HG03159 (cell line): ENCODE measurements at regions not wholly inside any gene's neighbourhood (a gene's known extent, or its start where the extent isn't known, plus 50 kb on each side); places are given as distances from the start of the nearest gene placed in this dataset.

ENCODE experiments used
- ATAC-seq: cut with Tn5 transposase; IDR thresholded peaks from one replicate; pipeline ENCODE4 v1.9.1; 2021; ENCODE audit warnings: mild to moderate bottlenecking, moderate library complexity; ENCODE audit not compliant: unreplicated experiment

DNA sequence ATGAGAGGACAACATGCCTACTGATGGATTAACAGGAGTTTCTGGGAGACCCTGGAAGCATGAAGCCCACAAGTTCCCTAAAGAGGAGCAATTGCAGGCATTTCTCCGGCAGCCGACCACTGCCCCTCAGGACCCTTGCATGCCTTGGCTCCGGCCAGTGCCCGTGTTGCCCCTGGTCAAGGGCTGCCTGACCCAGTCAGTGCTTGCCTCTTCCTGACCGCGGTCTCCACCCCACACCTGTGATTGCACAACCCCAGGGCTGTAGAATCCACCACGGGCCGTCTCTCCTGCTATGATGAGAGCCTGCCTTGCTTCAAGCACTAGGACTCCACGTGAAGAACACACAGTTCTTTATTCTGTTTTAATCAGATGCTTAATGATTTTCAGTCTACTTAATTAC is 127.5 kb downstream of the GLI2 start:
- ATAC-seq: no peak

GRCh38 chr2:120863661-120864320 is 128.1 kb downstream of the GLI2 start:
- ATAC-seq: no peak

DNA sequence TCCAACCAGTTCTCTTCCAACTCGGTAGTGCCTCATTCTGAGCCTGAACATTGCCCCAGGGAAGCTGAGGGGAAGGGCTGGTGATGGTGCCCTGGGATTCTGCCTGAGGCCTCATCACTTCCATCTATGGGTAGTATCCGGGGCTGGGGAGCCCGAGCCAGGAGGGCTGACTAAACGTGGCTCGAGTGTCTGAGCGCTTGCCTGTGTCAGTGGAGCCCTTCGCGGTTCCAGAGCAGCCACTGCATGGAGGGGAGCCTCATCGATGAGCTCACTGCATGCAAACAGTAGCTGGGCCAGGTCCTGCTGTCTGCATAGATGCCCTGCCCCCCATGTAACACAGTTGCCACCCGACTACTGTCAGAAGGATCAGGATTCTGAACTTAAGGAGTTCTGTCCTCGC is 129.3 kb downstream of the GLI2 start:
- ATAC-seq: no peak

GRCh38 chr2:120865656-120866055 is 130.0 kb downstream of the GLI2 start:
- no peak for ATAC-seq

- ATAC-seq: no peak
Measured at GRCh38 chr2:120866071-120866470, 130.4 kb downstream of the GLI2 start.

DNA sequence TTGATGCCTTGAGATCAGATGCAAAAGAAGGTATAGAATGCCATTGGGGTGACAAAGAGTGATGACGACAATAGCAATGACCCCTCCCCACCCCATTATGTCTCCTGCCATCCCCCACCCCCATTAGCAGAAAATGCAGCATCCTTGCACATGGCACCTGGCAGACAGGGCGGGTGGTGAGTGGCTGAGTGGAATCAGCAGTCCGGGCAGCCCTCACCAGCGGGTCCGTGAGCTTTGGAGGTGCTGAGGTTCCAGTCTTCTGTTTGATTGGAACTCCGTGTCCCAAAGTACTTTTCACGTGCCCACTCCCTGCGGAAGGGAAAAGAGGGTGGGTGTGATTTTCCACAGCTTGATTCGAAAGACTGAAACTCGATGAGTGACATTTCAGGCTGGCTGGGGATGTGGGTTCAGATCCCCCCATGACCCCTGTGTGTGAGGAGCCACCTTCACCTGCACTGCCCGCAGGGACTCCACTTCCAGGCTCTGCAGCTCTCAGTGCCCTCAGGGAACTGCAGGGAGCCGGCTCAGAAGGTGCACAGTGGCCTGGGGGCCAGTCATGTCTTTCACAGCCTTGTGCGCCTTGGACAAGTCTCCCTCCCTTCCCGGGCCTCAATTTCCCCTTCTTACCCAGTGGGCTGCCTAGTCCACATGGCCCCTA is 130.9 kb downstream of the GLI2 start:
- no peak for ATAC-seq

DNA sequence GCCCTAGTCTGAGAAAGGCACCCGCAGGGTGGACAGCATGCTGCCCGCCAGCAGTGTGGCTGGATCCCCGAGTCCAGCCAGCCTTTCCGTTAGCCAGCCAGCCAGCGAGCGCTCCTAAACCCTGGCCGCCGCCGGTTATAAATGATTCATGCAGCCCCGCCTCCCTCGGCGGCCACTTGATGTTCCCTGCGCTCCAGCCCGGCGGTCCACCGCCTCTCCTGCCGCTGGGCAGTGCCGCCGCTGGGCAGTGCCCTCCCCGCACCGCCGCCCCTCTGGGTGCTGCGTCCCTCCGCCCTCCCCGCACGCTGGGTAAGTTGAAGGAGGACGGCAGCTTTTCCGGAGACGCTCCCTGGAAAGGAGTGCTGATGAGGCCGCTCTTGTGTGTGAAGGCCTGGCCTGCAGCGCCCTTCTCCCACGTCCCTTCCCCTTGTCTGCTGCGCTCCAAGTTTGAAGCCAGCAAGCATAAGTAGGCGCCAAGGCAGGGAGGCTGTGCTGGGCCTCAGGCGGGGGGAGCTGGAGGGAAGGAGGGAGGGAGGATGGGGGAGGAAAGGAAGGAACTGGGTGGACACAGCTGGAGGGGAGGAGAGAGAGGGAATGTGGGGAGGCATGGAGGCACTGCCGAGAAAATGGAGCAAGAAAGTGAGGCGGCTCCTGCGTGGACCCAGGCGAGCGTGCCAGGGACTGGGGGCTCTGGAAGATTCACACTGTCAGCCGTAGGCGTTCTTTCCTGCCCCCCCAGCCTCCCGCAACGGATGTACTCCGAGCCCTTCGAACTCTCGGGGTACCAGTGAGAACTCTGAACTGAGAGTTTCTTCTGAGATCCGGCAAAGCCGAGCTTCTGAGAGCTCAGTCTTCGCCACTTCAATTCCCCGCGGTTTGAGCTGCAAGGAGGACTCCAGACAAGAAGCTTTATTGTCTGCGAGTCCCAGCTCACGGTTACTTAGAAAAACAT is 131.9 kb downstream of the GLI2 start:
- ATAC-seq: no peak

- ATAC-seq: no peak
Measured at GRCh38 chr2:120868366-120868765, 132.7 kb downstream of the GLI2 start.

DNA sequence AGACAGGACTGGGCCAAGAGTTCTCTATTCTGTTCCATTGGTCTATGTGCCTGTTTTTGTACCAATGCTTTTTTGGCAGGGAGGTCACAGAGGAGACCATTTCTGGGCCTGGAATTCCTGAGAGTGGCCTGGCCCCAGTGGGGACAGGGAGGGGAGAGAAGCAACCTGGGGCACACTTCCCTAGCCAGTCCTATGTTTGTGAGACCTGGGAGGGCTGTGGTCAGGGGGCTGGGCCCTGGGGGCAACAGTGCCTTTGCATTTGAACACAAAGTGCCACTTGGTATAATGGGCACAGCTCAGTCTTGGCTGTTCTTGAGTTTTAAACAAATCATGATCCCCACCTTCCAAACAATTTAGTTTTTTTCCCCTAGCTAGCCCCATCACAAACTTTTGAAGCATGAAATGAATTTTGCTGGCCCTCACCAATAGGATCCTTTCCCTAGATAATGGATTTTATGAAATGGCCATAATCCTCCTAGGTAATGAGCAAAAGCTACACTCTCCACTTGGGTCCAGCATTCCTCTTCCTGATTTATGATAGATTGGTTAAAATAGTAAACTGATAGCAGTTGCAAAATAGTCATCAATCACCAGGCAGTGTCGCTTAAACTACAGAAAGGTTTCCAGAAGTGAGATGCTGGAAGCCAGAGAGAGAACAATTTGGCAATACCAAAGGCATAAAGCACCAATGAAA is 133.5 kb downstream of the GLI2 start:
- ATAC-seq: no peak

DNA sequence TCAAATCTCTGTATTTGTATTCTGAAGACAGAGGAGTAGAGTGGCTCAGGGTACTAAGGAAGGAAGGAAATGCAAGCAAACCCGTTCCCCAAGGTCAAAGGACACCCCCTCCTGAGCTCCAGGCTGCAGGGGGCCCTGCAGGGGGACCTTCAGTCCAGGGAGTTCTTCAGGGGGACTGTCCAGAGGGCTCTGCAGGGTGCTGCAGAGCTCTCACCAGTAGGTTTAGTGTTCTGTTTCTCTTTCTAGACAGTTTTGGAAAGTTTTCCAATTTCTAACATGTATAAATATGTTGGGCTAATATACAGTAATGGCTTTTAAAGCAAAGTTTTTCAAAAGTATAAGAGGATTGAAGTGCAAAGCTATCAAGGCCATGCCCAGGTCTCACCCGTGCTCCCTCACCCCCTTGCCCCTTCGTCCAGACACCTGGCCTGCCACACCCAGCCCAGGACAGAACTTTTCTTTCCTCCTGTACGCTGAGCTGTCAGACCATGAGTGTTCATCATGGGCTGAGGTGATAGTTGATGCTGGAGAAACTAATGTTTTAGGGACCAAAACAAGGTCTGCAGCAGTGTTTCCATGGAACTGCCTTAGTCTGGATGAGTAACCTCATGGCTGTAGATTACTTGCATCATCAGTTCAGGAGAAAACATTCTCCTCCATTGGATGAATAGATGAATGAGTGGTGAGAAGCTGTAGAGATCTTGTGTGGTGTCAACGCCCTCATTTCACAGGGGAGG is 134.2 kb downstream of the GLI2 start:
- no peak for ATAC-seq

GRCh38 chr2:120870467-120870788 is 134.8 kb downstream of the GLI2 start:
- no peak for ATAC-seq

DNA sequence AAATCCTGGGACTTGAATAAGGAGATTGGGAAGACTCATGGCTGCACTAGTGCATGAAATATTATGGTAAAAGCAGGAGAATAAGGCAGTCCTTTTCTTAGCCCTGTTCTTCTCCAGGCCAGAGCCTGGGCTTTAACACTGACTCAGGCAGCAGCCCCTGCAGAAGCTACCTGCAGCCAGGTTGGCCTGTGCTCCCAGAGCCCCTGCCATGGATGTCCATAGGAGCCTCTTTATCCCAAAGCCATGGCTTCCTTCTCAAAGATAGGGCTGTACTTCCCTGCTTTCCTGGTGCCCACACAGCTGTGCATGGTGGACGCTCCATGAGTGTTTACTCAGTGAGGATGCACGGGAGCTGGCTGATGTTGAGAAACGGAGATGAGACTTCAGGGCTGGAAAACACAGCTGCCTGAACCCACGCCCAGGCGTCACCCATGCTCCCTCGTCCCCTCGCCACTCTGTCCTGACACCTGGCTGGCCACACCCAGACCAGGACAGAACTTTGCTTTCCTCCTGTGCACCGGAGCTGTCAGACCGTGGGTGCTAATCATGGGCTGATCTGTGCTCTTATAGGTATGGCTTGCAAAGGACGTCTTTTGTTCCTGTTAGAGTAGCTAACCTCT is 135.5 kb downstream of the GLI2 start:
- no peak for ATAC-seq

DNA sequence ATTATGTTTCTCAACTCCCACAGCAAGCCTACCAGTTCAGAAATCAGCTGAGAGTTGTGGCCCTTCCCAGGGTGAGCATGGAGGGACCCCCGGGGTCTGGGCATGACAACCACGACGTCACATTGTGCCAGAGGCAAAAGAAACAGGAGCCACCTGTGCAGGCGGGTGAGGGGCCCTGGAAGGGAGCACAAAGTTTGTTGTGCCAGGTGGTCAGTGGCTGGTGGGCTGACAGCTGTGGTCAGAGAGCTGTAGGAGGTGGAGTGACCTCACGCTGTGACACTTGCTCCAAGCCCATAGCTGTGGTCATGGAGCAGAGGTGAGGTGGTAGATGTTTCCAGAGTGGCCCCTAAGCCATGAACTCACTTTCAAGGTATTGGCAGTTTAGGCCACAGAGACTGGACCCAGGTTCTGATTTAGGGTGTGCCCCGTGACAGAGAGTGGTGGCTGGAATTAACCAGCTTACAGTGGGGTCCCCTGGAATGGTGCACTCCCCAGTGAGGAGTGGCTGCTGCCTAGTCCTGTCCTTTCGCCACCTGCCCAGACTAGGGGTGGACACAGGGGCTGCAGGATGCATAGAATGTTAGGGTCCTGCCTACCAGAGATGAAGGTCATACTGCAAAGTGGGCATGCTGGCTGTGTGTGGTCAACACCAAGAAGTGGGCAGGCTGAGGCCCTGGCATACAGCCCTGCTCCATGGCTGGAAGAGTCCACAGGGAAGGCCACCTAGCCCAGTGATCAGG is 136.4 kb downstream of the GLI2 start:
- ATAC-seq: no peak

DNA sequence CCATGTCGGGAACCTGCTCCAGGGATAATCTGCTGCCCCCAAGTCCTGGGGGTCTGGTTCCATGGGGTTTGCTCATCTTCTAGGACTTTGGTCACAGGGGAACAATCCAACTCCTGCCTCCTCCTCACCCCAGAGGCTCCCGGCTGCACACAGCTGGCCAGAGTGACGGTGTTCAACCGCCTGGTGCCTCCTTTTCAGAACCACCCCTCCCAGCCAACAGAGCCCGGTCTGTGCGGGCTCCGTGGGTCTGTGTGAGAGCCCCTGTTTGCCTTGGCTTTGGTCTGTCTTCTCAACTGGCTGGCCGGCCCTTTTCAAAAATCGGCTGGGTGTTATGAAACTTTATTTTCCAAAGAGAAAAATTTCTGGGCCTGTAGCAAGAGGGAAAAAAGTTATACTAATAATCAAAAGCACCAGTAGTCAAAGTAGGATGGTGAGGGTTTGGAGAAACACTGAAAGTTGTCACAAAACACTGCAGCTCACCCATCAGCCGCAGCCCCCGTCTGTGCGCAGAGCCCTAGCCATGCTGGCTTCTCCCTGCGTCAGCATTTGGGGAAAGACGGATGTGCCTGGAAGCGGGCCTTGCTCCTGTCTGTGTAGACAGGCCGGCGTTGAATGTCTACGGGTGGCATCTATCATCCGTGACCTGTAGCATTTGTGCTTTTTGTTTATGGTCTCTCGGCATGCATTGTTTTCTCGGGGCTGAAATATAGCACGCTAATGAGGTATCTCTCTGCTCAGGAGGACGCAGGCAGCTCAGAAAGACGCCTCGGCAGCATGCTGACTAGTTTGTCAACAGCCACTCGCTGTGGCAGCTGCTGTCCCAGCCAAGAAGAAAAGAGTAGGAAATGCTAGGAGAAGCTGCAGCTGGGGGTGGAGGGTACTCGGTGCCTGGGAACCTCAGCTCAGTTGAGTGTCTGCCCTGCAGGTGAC is 138.6 kb downstream of the GLI2 start:
- ATAC-seq: no peak

DNA sequence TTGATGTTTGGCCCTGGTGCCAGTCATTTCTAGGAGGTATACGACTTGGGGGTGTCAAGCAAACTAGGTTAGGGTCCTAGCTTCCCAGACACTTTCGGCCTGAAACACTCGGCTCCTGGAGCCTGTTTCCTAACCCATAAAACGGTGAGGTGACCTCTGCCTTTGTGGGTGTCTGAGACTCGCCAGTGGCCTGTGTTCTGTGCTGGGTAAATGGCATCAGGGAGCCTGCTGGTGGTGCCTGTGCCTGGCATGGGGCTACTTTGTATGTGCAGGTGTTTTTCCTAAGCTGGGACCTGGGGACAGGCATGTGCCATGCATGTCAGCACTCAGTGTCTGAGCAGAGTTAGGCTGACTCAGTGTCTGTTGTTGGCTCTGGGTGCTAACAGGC is 139.2 kb downstream of the GLI2 start:
- no peak for ATAC-seq

DNA sequence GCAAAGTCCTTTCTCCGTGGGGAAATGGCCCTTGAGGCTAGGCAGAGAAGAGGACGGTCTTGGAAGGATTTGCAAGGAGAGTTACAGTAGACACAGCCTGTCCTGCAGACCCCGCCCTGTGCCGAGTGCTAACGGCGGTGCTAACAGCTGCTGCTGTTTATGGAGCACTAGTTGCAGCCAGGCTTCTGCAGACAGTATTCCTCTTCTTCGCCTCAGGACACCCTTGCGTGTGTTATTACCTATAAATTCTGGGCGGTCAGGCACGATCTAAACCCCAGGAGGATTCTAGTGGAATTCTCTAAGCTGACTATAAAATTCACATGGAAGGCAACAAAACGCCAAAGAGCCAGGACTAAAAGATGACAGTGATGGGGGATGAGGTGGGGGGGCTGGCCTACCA is 139.8 kb downstream of the GLI2 start:
- no peak for ATAC-seq

GRCh38 chr2:120876526-120877280 is 141.0 kb downstream of the GLI2 start:
- ATAC-seq: no peak

DNA sequence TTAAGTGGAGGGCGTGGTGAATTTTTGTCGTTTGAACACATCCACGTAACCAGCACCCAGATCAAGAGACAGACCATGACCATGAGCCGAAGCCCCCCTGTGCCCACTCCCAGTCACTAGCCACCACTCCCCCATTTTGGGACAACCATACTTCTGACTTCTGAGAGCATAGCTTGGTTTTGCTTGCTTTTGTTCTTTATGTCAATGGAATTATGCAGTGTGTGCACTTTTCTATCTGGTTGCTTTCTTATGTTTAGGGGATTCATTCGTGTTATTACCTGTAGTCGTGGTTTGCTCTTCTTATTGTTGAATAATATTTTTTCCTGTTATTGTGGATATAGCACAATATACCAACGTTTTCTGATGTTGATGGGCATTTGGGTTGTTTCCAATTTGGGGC is 141.7 kb downstream of the GLI2 start:
- ATAC-seq: no peak
